Panc1 (cell line): ENCODE measurements at regions not wholly inside any gene's neighbourhood (a gene's known extent, or its start where the extent isn't known, plus 50 kb on each side); places are given as distances from the start of the nearest gene placed in this dataset.
"Not testable (repeated sequence)": the region's sequence is repeated elsewhere in the genome, so short reads cannot be mapped to it uniquely, and the experiment has no call there.

ENCODE experiments used
- ATAC-seq: fragments of 200-7000 bp; cut with Tn5 transposase; 2 replicates; pipeline ENCODE4 v1.9.1; 2020; ENCODE audit warnings: mild to moderate bottlenecking, moderate library complexity
- BruUV-seq: library from RNA; stranded (reverse); fragments of 400-500 nt; replicated peaks from 2 replicates; lab custom pipeline; 2021; lab: Mats Ljungman, UMichigan
- CTCF ChIA-PET: fragments of 300-600 bp; sonication (Branson Sonifier 250); formaldehyde crosslinking; loops from one replicate; lab custom pipeline; 2022; ENCODE audit warnings: antibody characterized with exemption; lab: Charles Lee
- POLR2A ChIA-PET: fragments of 300-600 bp; sonication (Branson Sonifier 250); formaldehyde crosslinking; loops from one replicate; lab custom pipeline; 2022; ENCODE audit warnings: antibody characterized with exemption; lab: Charles Lee
- DNase-seq: peaks from one replicate; pipeline ENCODE4 v3.0.0-alpha.2; 2010; ENCODE audit warnings: low read depth, low spot score
- H3K27ac ChIP-seq: 2 replicates; pipeline ENCODE4 v1.5.1; 2011; ENCODE audit warnings: mild to moderate bottlenecking, low read length, inconsistent platforms
- H3K27me3 ChIP-seq: fragments of 200-500 bp; sonication (Bioruptor generic); 2 replicates; pipeline ENCODE4 v1.6.0; 2014; ENCODE audit warnings: low read length, inconsistent platforms; ENCODE audit not compliant: control insufficient read depth, insufficient read depth
- H3K36me3 ChIP-seq: fragments of 200-500 bp; sonication (Bioruptor generic); 2 replicates; pipeline ENCODE4 v1.5.1; 2014; ENCODE audit warnings: inconsistent platforms, mild to moderate bottlenecking, low read length, moderate library complexity; ENCODE audit not compliant: control insufficient read depth, insufficient read depth
- H3K4me1 ChIP-seq: 2 replicates; pipeline ENCODE4 v1.5.1; 2011; ENCODE audit warnings: inconsistent platforms, mild to moderate bottlenecking, low read length, moderate library complexity; ENCODE audit not compliant: control insufficient read depth, insufficient read depth
- H3K4me3 ChIP-seq, 2 experiments: 2 replicates each; pipeline ENCODE4 v1.5.1; 2011 to 2012; ENCODE audit warnings: low read depth in 2 of 2, low read length in 2 of 2, mild to moderate bottlenecking in 2 of 2, inconsistent platforms in 1 of 2, moderate library complexity in 1 of 2
- H3K9me3 ChIP-seq: fragments of 200-500 bp; sonication (Bioruptor generic); 2 replicates; pipeline ENCODE4 v1.5.1; 2014; ENCODE audit warnings: low read depth, mild to moderate bottlenecking, inconsistent platforms, low read length, moderate library complexity; ENCODE audit not compliant: control insufficient read depth, insufficient read depth
- CTCF ChIP-seq: fragments of 450-650 bp; IDR thresholded peaks from 2 replicates; pipeline ENCODE4 v1.5.1; 2017; ENCODE audit warnings: mild to moderate bottlenecking
- POLR2AphosphoS5 ChIP-seq: IDR thresholded peaks from 2 replicates; pipeline ENCODE4 v1.6.1; 2012; ENCODE audit warnings: mild to moderate bottlenecking, low read depth, low read length, moderate library complexity
- REST ChIP-seq, 2 experiments: IDR thresholded peaks; 2 replicates each; pipeline ENCODE4 v1.6.1; 2011 to 2012; ENCODE audit warnings: low read depth in 2 of 2, control low read depth in 1 of 2, low read length in 1 of 2, mild to moderate bottlenecking in 1 of 2, moderate library complexity in 1 of 2; ENCODE audit not compliant: insufficient read depth in 1 of 2
- SIN3A ChIP-seq: IDR thresholded peaks from 2 replicates; pipeline ENCODE4 v1.6.1; 2012; ENCODE audit warnings: low read depth, mild to moderate bottlenecking, low read length, moderate library complexity, borderline replicate concordance; ENCODE audit not compliant: insufficient read depth
- TCF7L2 ChIP-seq: IDR thresholded peaks from 2 replicates; pipeline ENCODE4 v1.6.1; 2011; ENCODE audit warnings: mild to moderate bottlenecking, low read depth, low read length, inconsistent platforms
- in situ Hi-C: cut with HindIII; loops from 2 replicates; pipeline ENCODE4 v1.10.0; 2016; ENCODE audit warnings: low sequenced_read_pairs, low pct_unique_long_range_greater_than_20kb
- intact Hi-C: fragments of 100-400 bp; cut with micrococcal nuclease; formaldehyde crosslinking; loops from one replicate; pipeline ENCODE4 v1.10.0; 2022; ENCODE audit not compliant: unreplicated experiment

- ChIA-PET CTCF (interaction anchor here (0.6 kb wide), 1 partner anchor 18 kb away, joined by 3 read pairs; no protein-coding TSS in a partner anchor), POLR2A (no interaction called here)
- TF ChIP-seq TCF7L2 = no peak
- no peak for TF ChIP-seq CTCF
- no peak for TF ChIP-seq POLR2AphosphoS5
- TF ChIP-seq SIN3A = no peak
- no peak for TF ChIP-seq REST (IDR thresholded peaks at IDR 0.05; ENCODE audit: insufficient read depth in 1 of 2, low read depth in 2 of 2, low read length in 1 of 2)
- intact Hi-C loops = no loop called here
- BruUV-seq = no TSS peak
- DNase-seq (no peak), ATAC-seq (no peak)
- Histone ChIP-seq H3K27ac (no peak overlapping the region), H3K4me3 (no peak overlapping the region), H3K27me3 (no peaks in the 10 kb centered on the region), H3K36me3 (no peaks in the 10 kb centered on the region), H3K4me1 (no peaks in the 10 kb centered on the region), H3K9me3 (no peaks in the 10 kb centered on the region)
- in situ Hi-C loops = no loop called here
Observed at GRCh38 chr3:190970560-190970959, 108.1 kb upstream of the GMNC start.

- no peak for TF ChIP-seq REST (IDR thresholded peaks at IDR 0.05; ENCODE audit: insufficient read depth in 1 of 2, low read depth in 2 of 2, low read length in 1 of 2)
- TF ChIP-seq POLR2AphosphoS5 = no peak
- no peak for TF ChIP-seq TCF7L2
- no peak for TF ChIP-seq SIN3A
- TF ChIP-seq CTCF = no peak
- intact Hi-C loops = no loop called here
- Histone ChIP-seq H3K9me3 (no peaks in the 10 kb centered on the region), H3K4me3 (no peak overlapping the region), H3K36me3 (no peaks in the 10 kb centered on the region), H3K27me3 (no peaks in the 10 kb centered on the region), H3K4me1 (no peaks in the 10 kb centered on the region), H3K27ac (no peak overlapping the region)
- CTCF ChIA-PET = no interaction called here
- DNase-seq (no peak), ATAC-seq (no peak)
- in situ Hi-C loops = no loop called here
- BruUV-seq = no TSS peak
- POLR2A ChIA-PET = no interaction called here
Observed at GRCh38 chr3:190968616-190969015, 106.1 kb upstream of the GMNC start.

- DNase-seq, intact Hi-C loops, ATAC-seq, H3K4me3 ChIP-seq, H3K9me3 ChIP-seq, H3K36me3 ChIP-seq, in situ Hi-C loops, H3K27ac ChIP-seq, POLR2A ChIA-PET, H3K27me3 ChIP-seq, BruUV-seq, H3K4me1 ChIP-seq, CTCF ChIA-PET: not testable (repeated sequence)
Observed at GRCh38 chr3:190964931-190965330, 102.4 kb upstream of the GMNC start.
